Cardiac muscle cell (in vitro differentiated cells and primary cell): ENCODE measurements at regions not wholly inside any gene's neighbourhood (a gene's known extent, or its start where the extent isn't known, plus 50 kb on each side); places are given as distances from the start of the nearest gene placed in this dataset.

Experiments used
- DNase-seq, 2 donors: peaks; one replicate each; pipeline versions ENCODE4 v3.0.0 to v3.0.0-alpha.2; 2010 to 2017; ENCODE audit warnings: low read depth in 1 of 2, low spot score in 1 of 2
- H3K27ac ChIP-seq: fragments of 200-600 bp; sonication (generic); 2 replicates; pipeline ENCODE4 v1.5.1; 2016
- H3K27me3 ChIP-seq: fragments of 200-600 bp; sonication (generic); 2 replicates; pipeline ENCODE4 v1.6.0; 2016; ENCODE audit warnings: control low read depth
- H3K36me3 ChIP-seq: fragments of 200-600 bp; sonication (generic); 2 replicates; pipeline ENCODE4 v1.5.1; 2016; ENCODE audit warnings: control low read depth
- H3K4me1 ChIP-seq: fragments of 200-600 bp; sonication (generic); 2 replicates; pipeline ENCODE4 v1.8.1; 2017; ENCODE audit warnings: low read depth, mild to moderate bottlenecking, mixed run types
- H3K4me3 ChIP-seq: fragments of 200-600 bp; sonication (generic); 2 replicates; pipeline ENCODE4 v1.5.1; 2016; ENCODE audit warnings: mild to moderate bottlenecking
- H3K9me3 ChIP-seq: fragments of 200-600 bp; sonication (generic); 2 replicates; pipeline ENCODE4 v1.5.1; 2017; ENCODE audit warnings: low read depth, mild to moderate bottlenecking, control low read depth
- CTCF ChIP-seq: IDR thresholded peaks from 2 replicates; pipeline ENCODE4 v1.5.1; 2012; ENCODE audit warnings: low read depth, mild to moderate bottlenecking, low read length

GRCh38 chrX:8890794-8891193, 89.6 kb upstream of the FAM9A start:
- Histone ChIP-seq H3K36me3 (no peaks in the 10 kb centered on the region), H3K4me3 (no peak overlapping the region), H3K27ac (peak overlapping the region; percentile 83), H3K4me1 (peaks cover 30% of the 10 kb centered on the region), H3K27me3 (no peaks in the 10 kb centered on the region), H3K9me3 (no peaks in the 10 kb centered on the region)
- DNase-seq = no peak
- TF ChIP-seq CTCF = no peak

- Histone ChIP-seq H3K36me3 (no peaks in the 10 kb centered on the region), H3K4me1 (peaks cover 30% of the 10 kb centered on the region), H3K27me3 (no peaks in the 10 kb centered on the region), H3K9me3 (no peaks in the 10 kb centered on the region), H3K4me3 (no peak overlapping the region), H3K27ac (no peak overlapping the region)
- no peak for DNase-seq
- TF ChIP-seq CTCF = no peak
Observed at GRCh38 chrX:8887004-8887403, 85.8 kb upstream of the FAM9A start.

GRCh38 chrX:8879750-8880149, 78.6 kb upstream of the FAM9A start:
- Histone ChIP-seq H3K27ac (no peak overlapping the region), H3K4me3 (no peak overlapping the region), H3K36me3 (no peaks in the 10 kb centered on the region), H3K27me3 (no peaks in the 10 kb centered on the region), H3K9me3 (no peaks in the 10 kb centered on the region), H3K4me1 (no peaks in the 10 kb centered on the region)
- TF ChIP-seq CTCF = peak; percentile 60
- peak in 1 of 2 donors; percentile 20 for DNase-seq

GRCh38 chrX:8873956-8874355, 72.8 kb upstream of the FAM9A start:
- Histone ChIP-seq H3K27me3 (no peaks in the 10 kb centered on the region), H3K4me3 (no peak overlapping the region), H3K9me3 (no peaks in the 10 kb centered on the region), H3K36me3 (no peaks in the 10 kb centered on the region), H3K4me1 (no peaks in the 10 kb centered on the region), H3K27ac (no peak overlapping the region)
- no peak for TF ChIP-seq CTCF
- DNase-seq = no peak

- no peak for TF ChIP-seq CTCF
- no peak for DNase-seq
- H3K36me3 ChIP-seq = no peaks in the 10 kb centered on the region
- H3K4me1 ChIP-seq = no peaks in the 10 kb centered on the region
- no peak overlapping the region for H3K27ac ChIP-seq
- no peaks in the 10 kb centered on the region for H3K9me3 ChIP-seq
- H3K4me3 ChIP-seq = no peak overlapping the region
- no peaks in the 10 kb centered on the region for H3K27me3 ChIP-seq
Observed at GRCh38 chrX:8873102-8873501, 71.9 kb upstream of the FAM9A start.

- no peak for TF ChIP-seq CTCF
- peak in 1 of 2 donors; percentile 48 for DNase-seq
- no peaks in the 10 kb centered on the region for H3K27me3 ChIP-seq
- no peaks in the 10 kb centered on the region for H3K9me3 ChIP-seq
- H3K36me3 ChIP-seq = no peaks in the 10 kb centered on the region
- H3K27ac ChIP-seq = no peak overlapping the region
- no peak overlapping the region for H3K4me3 ChIP-seq
- H3K4me1 ChIP-seq = no peaks in the 10 kb centered on the region
Observed at GRCh38 chrX:8870411-8870810, 69.2 kb upstream of the FAM9A start.
